ENCODE measurements at regions not wholly inside any gene's neighbourhood (a gene's known extent, or its start where the extent isn't known, plus 50 kb on each side); places are given as distances from the start of the nearest gene placed in this dataset.

DNA sequence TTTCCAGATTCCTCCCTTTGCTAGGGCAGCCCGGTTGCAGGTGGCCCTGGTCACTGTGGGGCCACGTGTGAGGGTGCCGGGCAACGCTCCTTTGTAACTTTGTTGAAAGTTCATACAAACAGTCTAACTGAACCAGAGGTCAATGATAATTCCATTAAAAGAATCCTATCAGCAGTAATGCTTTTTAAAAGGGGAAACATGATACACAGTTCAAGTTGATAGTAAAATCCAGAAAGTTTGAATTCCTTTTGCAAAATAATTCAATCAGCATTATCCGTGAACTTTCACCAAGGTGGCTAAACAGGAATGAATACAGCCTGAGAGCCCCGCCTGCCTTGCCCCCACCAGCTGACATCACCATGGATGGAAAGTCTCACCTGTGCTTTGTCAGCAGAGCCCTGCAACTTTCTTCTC lies 166.2 kb downstream of the ACKR3 start:
- TF ChIP-seq, protein P1, sequence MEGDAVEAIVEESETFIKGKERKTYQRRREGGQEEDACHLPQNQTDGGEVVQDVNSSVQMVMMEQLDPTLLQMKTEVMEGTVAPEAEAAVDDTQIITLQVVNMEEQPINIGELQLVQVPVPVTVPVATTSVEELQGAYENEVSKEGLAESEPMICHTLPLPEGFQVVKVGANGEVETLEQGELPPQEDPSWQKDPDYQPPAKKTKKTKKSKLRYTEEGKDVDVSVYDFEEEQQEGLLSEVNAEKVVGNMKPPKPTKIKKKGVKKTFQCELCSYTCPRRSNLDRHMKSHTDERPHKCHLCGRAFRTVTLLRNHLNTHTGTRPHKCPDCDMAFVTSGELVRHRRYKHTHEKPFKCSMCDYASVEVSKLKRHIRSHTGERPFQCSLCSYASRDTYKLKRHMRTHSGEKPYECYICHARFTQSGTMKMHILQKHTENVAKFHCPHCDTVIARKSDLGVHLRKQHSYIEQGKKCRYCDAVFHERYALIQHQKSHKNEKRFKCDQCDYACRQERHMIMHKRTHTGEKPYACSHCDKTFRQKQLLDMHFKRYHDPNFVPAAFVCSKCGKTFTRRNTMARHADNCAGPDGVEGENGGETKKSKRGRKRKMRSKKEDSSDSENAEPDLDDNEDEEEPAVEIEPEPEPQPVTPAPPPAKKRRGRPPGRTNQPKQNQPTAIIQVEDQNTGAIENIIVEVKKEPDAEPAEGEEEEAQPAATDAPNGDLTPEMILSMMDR (IDR thresholded peaks at IDR 0.05), result no peak
- TF ChIP-seq POLR2A (IDR thresholded peaks at IDR 0.05), result no peak
